Right forelimb (tissue), 1 donor: ENCODE measurements at regions not wholly inside any gene's neighbourhood (a gene's known extent, or its start where the extent isn't known, plus 50 kb on each side); places are given as distances from the start of the nearest gene placed in this dataset.
A peak's percentile ranks its signal among the peaks of the same experiment; 100 is the strongest.

Experiments used
- DNase-seq: peaks from one replicate; pipeline ENCODE4 v3.0.0-alpha.2; 2018

DNA sequence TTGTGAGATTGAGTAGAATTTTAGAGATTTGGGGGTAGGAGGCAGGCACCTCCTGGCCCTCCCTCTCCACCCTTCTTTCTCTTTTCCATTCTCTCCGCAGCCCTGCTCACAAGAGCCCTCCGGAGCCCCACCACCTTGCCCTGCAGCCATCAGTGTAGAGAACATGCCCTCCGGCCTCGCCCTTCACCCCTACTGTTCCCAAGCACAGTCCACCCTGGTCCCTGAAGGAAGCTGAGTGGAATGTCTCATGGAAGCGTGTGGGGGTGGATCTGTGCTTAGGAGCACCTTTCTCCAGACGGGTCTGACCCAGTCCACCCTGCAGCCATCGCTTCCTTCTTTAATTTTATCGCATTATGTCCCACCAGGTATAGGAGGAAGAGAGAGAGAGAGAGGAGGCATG is 267.1 kb downstream of the NSG2 start:
- DNase-seq, result no peak

DNA sequence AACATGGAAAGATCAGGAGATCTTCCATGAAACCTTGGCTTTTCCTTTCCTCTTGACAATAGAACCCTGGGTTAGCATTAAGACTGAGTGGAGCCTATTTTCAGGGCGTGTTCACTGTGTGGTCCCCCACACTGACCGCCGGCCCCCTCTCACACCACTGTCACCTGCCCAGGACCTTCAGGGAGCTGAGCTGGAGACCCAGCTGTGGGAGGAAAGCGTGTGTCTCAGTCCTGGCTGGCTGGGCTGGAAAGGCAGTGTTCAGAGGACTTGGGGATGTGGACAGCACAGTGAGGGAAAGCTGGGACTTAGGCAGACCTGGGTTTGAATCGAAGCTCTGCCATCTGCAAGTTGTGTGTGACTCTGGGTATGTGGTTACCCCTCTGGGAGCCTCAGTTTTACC is 268.1 kb downstream of the NSG2 start:
- DNase-seq, result no peak

DNA sequence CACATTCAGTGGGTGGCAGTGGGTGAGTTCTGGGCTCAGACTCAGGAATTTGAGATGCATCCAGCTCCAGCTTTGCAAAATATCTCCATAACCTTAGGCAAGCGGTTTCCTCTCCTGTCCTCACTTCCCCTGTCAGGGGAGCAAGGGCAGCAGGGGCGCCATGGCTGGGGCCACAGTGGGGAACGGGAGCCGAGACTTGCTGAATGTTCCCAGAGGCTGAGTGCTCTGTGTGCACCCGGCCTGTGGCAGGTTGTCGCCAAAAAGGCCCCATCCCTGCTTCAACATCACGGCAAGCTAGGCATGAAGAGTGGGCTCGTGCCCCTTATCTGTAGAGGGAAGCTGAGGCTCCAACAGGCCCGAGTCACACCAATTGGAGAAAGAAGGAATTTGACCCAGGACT is 268.8 kb downstream of the NSG2 start:
- no peak for DNase-seq

DNA sequence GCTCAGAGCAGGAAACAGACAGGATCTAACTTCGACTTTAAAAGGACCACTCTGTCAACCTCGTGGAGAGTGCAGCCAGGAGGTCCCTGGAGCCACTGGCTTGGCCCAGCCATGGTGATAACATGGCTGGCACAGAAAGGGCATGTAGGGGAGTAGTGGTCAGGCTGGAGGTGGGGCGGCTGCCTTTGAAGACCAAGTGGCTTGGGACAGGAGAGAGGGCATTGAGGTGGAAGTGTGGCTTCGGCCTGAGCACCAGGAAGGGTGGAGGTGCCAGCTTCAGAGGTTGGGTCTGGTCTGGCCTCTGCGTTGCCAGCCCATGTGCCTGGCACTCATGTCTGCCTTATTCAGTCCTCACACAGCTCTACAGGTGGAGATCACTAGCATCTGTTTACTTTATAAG is 270.0 kb downstream of the NSG2 start:
- no peak for DNase-seq

DNA sequence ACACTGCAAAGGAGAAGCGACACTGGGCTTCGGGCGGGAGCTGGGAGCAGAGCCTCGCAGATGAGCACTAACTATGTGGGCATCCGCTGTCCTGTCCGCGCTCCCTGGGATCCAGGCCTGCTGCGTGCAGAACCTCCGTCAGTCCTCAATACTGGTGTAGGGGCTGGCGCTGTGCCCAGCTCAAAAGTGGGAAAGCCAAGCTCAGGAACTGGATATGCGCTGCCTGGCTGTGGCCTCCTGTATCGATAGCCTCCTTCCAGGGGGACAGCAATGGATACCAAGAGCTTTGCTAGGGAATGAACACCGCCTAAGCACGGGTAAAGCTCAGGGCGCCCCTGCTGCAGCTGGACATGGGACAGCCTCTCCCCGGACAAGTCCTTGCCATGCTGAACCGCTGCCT is 270.4 kb downstream of the NSG2 start:
- DNase-seq, result no peak

DNA sequence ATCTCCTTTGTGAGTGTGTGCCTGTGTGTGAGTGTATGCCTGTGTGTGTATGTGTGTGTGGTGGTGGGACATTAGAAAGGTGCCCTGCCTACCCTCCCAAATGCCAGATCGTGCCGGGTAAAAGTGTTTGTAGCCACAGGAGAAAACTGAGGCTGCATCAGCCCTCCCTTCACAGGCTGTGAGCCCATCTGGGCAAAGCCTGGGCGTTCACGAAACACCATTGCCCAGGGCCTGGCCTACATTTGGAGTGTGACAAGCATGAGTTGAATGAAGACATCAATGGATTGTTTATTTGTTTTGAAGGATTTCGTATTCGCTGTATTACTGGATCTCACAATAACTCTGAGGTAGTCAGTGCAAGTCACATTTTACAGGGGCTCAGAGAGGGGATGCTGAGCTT is 270.8 kb downstream of the NSG2 start:
- no peak for DNase-seq

DNA sequence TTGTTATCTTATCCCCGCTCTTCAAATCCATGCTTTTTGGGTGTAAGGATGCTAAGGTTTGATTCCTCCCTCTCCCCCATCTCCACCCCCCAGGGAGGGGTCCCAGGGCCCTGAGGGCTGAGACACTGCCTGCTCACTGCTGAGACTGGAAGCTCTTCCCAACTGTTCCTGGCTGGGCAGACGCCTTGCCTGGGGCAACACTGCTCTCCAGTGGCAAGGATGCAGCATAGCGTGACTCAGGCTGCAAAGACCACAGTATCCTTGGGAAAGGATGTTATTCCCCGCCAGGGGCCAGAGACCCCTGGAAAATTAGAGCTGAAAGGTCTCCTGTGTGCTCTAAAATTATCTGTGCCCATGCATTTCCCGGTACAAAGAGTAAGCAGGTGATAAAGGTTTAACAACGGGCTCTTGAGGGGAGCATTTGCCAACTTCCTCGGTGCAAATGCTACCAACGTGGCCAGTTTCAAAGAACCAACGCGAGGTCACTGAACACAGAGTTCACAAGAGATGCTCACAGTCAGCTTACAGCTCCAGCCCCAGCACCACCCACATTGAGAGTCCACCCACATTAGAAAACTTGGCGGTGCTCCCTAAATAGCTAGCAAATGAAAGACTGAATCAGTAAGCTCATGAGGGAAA is 271.9 kb downstream of the NSG2 start:
- peak; percentile 66 for DNase-seq

DNA sequence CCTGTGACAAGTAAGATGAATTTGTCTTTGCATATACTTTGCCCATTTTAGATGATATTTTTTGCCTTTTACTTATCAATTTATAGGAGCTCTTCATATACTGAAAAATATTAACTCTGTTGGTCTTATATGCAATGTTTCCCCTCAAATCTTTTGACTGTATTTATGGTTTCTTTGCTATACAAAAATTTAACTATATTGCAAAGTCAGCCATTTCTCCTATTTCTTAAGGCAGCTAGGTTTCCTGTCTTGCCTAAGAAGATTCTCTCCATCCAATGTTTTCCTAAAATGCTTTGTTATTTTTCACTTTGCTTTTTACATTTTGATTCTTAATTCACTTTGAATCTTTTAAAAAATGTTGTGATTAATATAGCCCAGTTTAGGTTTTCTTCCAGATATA is 273.1 kb downstream of the NSG2 start:
- DNase-seq, result no peak

DNA sequence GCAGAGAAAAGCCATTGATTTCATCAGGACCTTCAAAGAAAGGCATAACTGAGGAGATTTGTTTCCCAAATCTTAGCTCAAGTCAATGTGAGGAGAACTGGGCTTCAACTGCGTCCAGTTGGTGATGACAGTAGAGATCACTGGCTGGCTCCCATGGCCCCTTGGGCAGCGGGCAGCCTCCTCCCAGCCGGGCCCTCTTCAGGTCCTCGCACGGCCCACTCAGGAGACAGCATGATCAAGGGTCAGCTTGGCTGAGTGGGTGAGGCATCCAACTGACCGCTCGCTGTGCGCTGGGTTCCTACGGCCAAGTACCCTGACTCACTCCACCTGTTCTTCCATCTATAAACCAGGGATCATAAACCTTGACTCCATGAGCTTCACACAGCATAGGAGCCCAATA is 274.0 kb downstream of the NSG2 start:
- DNase-seq, result no peak

DNA sequence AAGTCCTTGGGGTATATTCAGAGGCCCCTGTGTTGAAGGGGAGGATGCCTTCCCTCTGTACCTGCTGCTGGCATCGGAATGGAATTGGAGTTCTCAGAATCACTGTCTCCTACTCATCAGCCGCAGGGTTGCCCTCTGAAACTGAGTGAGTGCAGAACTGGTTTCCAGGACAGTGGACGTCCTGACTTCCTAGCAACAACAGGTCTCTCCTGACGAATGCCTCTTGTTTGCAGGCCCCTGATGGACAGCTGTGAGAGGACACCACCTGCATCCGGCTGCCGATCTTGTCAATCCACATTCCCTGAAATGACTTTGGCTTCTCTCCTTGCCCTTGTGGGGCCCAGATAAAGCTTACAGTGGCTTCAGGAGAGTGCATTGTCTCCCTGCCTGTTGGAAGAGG is 274.5 kb downstream of the NSG2 start:
- DNase-seq, result no peak

DNA sequence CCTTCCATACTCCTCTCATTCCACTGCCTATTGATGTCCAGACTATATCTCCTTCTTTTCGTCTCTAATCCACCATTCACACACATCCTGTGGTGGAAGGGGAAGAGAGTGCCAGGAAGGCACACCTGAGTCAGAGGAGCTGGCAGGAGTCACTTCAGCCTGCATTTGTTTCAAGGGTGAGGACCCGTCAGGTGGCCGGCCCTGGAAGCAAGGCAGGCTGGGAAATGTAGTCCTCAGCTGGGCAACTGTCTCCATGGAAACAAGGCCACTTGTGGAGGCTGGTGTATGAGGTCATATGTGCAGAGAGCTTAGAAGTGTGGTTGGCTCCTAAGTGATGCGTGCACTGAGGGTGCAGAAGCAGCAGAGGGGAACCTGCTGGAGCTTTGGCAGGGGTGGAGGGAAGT is 278.4 kb downstream of the NSG2 start:
- DNase-seq, result no peak

DNA sequence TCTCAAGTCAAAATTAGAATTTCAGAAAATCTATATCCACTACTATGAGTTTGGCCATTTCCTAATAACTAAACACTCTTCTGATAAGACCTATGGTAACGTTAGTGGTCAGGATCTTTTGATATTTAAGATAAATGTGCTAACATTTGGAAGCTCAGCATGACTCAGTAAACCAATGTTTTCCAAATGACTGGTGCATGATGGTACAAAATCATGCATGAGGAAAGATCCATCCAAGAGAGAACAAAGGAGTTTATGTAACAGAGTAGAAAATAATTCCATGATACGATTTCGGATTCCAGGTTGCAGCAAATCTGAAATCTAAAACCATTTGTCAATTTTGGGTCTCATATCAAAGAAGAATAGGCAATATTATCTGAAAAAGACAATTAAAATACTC is 279.2 kb downstream of the NSG2 start:
- DNase-seq, result no peak

DNA sequence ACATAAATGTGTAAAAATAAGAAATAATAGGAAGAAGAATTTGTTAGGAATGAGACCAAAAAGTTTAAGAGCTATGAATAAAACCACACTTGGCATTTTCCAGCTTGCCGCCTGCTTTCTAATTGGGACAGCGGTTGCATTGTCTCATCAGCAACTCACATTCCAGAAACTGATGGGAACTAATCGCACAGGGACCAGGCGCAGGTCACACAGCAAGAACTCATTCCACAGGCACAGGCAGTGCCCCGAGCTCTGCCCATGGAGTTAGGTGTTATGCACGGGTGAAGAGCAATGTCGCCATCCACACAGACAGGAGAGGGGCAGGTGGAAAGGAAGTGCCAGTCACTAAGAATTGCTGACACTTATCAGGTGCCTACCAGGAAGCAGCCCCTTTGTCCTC is 279.9 kb downstream of the NSG2 start:
- DNase-seq, result no peak

DNA sequence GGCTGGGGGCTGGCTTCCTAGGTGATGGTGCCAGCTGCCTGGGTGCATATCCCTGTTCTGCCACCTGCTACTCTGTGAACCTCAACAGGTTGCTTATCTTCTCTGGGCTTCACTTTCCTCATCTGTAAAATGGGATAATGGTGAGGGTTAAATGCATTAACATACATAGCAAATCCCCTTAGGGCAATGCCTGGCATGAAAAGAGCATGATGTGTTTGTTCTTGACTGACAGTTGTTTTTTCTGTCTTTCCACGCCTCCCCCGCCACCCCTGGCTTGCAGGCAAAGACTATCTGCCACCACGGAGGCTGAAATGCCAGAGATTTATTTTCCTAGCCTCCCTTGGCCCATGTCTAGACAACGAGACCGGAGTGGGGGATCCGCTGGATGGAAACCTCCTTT is 280.5 kb downstream of the NSG2 start:
- no peak for DNase-seq

DNA sequence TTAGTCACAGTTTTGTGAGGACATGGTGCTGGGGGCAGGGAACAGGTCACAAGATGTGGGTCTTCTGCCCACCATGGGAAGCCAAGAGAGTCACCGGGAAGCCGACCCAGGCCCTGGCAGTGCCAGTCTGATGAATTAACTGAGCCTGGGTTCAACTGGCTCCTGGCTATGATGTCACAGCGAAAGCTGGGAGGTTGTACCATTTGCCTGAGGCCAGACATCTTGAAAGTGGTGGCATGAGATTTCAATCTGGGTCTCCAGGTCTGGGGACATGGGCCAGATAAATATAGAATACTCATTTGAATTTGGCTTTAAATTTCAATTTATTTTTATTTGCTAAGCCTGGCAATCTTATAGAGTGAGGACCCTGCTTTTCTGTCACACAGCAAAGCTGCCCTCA is 280.9 kb downstream of the NSG2 start:
- no peak for DNase-seq

DNA sequence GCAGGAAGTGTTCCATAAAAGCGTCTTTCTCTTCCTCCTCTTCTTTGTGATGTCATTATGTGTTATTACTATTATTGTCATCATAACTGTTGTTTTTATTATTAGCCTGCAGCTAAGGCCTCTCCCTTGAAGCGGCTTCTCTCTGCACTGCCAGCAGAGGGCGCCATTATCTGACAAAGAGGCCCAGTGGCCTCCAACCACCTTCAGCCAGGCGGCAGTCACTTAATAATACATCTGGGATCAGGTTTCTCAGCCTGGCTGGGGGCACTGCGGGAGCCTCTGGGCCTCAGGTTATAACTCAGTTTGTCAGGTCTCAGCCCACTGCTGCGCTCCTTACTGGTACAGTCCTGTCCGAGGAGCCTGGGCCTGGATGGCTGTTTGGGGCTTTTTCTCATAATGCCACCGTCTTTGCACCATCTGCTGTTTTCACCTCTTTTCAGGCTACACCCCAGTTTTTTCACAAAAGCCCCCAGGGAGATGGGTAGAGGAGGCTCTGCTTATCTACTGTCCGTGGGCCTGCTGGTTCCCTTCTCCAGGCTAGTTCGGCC is 281.9 kb downstream of the NSG2 start:
- DNase-seq, result no peak

DNA sequence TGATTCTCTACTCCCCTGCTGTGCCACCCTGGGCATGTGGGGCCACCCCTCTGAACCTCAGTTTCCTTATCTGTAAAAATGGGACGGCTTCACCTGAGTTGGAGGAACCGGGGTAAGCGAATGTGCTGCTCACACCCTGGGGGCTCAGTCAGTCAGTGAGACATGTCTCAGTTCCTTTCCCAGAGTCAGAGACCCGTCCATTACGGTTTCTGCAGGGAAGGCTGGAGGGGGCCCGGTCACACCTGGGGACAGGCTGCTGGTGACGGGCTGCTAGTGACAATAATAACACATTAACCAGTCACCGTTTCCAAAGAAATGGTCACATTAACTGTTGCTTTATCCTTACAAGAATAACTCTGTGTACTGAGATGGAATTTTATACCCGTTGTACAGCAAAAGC is 282.4 kb downstream of the NSG2 start:
- DNase-seq, result no peak

DNA sequence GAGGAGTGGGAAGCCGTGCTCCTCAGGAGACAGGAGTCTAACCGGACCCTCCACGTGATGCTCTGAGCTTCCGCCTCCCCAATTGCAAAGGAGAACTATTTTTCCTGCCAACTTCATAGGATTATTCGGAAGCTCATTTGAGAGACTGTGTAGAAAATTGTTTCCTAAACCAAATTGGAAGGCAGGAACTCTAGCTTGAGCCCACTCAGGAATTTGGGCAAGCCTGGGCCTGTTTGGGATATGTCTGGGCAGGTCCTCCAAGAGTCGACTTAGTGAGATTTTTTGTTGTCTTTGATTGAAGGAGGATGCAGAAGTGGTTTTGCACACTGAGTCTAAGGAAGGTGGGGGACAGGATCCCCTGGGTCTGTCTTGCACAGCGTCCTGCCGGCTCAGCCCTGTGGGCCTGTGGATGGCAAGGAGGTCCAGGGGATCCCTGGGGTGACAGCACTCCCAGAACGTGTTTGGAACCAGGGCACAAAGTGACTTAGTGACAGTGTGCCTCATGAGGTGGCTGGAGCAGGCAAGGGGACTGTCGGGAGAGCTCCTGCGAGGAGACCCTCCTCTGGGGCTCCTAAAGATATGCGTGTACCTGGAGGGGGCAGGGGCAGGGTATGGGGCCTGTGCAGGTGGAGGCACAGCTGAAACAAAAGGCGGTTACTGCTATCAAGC is 283.3 kb downstream of the NSG2 start:
- DNase-seq, result no peak

DNA sequence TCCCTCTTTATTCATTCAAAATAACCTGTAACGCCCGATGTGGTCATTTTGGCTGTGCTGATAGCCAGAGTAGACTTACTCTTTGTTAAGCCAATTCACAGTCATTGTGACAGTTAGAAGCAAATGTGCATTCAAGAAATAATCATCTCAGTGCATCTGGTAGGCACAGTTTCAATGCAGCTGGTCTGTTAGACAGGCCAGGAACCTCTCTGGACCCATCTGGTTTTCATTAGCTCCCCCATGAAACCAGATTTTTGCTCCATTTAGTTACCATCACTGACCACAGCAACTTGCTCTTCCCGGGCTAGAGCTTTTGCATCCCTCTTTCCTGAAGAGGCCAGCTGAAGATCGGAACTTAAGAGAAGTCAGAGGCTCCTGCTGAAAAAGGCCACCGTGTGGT is 284.2 kb downstream of the NSG2 start:
- no peak for DNase-seq

DNA sequence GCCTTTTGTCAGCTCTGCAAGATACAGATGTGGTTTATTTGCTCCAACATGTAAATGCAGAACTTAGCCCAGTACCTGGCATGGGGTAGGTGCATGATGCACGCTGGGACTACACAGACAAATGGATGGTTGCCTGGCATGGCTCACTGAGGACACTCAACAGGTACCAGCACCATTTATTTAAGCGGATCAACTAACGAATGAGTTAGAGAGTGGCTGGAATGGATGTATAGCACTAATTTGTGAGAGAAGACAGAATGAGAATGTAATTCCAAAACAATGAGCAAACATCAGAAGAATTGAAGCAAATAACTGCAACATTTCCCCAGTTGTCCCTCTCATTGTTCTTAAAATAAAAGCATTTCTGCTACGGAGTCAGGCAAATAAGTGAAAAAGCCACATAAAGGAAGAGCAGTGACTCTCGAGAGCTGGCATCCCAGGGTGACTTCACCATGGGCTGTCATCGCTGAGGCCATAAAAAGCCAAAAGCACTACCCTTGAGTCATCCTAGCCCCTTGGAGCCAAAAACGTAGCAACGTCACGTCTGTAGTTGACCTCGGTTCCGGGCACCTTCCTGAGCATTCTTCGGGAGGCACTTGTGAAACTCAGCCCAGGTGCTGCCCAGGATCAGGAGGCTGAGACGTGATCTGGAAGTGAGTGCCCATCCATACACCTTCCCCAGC is 290.3 kb downstream of the NSG2 start:
- DNase-seq, result no peak

DNA sequence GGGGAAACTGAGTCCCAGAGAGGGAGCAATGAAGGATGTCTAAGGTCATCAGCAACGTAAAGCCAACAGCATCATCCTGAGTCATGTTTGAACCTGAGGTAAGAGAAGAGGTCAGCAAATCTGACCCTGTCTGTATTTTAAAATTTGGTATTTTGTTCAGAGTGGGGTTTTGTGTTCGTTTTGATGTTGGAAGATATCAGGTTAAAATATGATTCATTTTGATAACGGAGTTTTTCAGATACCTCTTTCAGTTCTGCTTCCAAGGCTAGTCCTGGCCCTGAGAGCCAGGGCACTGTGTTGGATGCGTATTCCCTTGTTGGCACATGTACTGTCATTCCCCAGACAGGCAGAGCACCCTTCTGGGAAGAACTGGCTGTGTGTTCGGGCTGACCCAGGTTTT is 291.0 kb downstream of the NSG2 start:
- DNase-seq, result no peak

DNA sequence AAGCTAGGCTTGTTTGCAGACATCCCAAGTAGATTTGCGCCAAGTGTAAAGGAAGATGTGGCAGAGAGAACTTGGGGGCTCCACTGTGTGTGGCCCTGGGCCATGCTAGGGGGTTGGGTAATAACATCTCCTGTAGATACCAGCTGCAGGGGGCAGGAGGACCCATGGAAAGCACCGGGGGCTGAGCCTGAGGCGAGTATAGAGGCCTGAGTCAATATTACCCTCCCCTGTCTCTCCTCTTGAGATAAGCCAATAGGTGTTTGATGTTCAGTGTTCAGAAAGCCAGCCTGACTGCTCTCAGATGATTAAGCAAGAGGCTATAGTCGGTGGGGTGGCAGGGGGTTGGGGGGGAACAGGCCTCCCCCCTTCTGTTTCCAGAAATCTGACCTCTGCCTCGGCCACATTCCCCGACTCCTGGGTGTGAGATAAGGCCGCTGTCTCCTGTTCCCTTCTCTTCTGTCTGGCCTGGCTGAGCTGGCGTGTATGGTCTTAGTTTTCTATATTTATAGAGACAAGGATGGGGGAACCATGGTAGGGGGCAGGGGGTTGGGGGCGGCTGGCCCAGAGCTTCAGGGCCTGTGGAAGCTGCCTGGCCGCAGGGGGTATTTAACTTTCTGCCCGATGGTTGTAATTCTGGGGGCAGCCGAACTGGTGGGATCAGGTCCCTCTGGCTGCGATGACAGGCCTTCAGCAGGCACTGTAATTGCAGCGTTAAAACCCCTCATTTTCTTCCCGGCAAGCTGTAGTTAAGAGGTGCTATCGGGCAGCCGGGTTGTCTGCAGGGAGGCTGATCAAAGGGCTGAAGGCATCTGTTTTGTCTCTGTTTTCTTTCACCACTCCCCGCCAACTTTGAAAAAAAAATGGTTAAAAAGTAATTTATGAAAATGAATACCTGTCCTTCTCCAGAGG is 292.0 kb downstream of the NSG2 start:
- DNase-seq, result no peak
